ENCODE measurements at regions not wholly inside any gene's neighbourhood (a gene's known extent, or its start where the extent isn't known, plus 50 kb on each side); places are given as distances from the start of the nearest gene placed in this dataset.

GRCh38 chr15:98513428-98513986 is 134.8 kb upstream of the IGF1R start:
- Mint-ChIP-seq H3K9me3 (ENCODE audit: unreplicated experiment) (no peaks in the 10 kb centered on the region), H3K4me3 (ENCODE audit: unreplicated experiment) (no peak overlapping the region), H3K4me1 (ENCODE audit: insufficient read depth, unreplicated experiment) (no peaks in the 10 kb centered on the region), H3K27me3 (ENCODE audit: insufficient read depth, unreplicated experiment) (peaks cover 14% of the 10 kb centered on the region), H3K36me3 (ENCODE audit: insufficient read depth, unreplicated experiment) (peaks cover 6% of the 10 kb centered on the region), H3K27ac (ENCODE audit: low read depth, unreplicated experiment) (no peak overlapping the region)
- BruUV-seq (replicated peaks): no TSS peak
- CTCF ChIA-PET: interaction anchor here (0.6 to 1.3 kb wide), 3 partner anchors 9 to 53 kb away, joined by 3 read pairs; no protein-coding TSS in a partner anchor
- no peak for TF ChIP-seq CTCF (IDR thresholded peaks at IDR 0.05; ENCODE audit: unreplicated experiment)
- POLR2A ChIA-PET: interaction anchor here (0.7 to 1.1 kb wide), 2 partner anchors 383 to 1205 kb away, joined by 3 read pairs; no protein-coding TSS in a partner anchor
- intact Hi-C loops (cut with micrococcal nuclease): loop anchor here (10.0 kb wide), 1 partner anchor 261 kb away; no protein-coding TSS in a partner anchor
- no peak for DNase-seq (ENCODE audit: unreplicated experiment)

- POLR2A ChIA-PET: interaction anchor here (0.6 to 1.1 kb wide), 3 partner anchors 382 to 1205 kb away, joined by 3 read pairs; no protein-coding TSS in a partner anchor
- Mint-ChIP-seq H3K9me3 (ENCODE audit: unreplicated experiment) (no peaks in the 10 kb centered on the region), H3K4me1 (ENCODE audit: insufficient read depth, unreplicated experiment) (peaks cover 2% of the 10 kb centered on the region), H3K36me3 (ENCODE audit: insufficient read depth, unreplicated experiment) (peaks cover 6% of the 10 kb centered on the region), H3K27ac (ENCODE audit: low read depth, unreplicated experiment) (no peak overlapping the region), H3K4me3 (ENCODE audit: unreplicated experiment) (no peak overlapping the region), H3K27me3 (ENCODE audit: insufficient read depth, unreplicated experiment) (peaks cover 10% of the 10 kb centered on the region)
- no TSS peak for BruUV-seq (replicated peaks)
- no peak for TF ChIP-seq CTCF (IDR thresholded peaks at IDR 0.05; ENCODE audit: unreplicated experiment)
- CTCF ChIA-PET: interaction anchor here (0.6 to 1.4 kb wide), 5 partner anchors 8 to 562 kb away, joined by 3 to 5 read pairs (median 3); no protein-coding TSS in a partner anchor
- intact Hi-C loops (cut with micrococcal nuclease): loop anchor here (10.0 kb wide), 1 partner anchor 261 kb away; no protein-coding TSS in a partner anchor
- no peak for DNase-seq (ENCODE audit: unreplicated experiment)
Measured at GRCh38 chr15:98514034-98514622, 134.2 kb upstream of the IGF1R start.

GRCh38 chr15:98518823-98519561 is 129.3 kb upstream of the IGF1R start:
- ChIA-PET POLR2A (interaction anchor here (0.6 to 3.2 kb wide), 11 partner anchors 13 to 557 kb away, joined by 3 to 26 read pairs (median 3); partner anchors contain the start of gene IGF1R), CTCF (interaction anchor here (0.6 to 4.4 kb wide), 67 partner anchors 9 to 1425 kb away, joined by 3 to 58 read pairs (median 4); no protein-coding TSS in a partner anchor)
- no peaks in the 10 kb centered on the region for H3K36me3 Mint-ChIP-seq (ENCODE audit: insufficient read depth, unreplicated experiment)
- peak; percentile 53 for TF ChIP-seq CTCF (IDR thresholded peaks at IDR 0.05; ENCODE audit: unreplicated experiment)
- BruUV-seq (replicated peaks): no TSS peak
- no peak overlapping the region for H3K27ac Mint-ChIP-seq (ENCODE audit: low read depth, unreplicated experiment)
- H3K9me3 Mint-ChIP-seq (ENCODE audit: unreplicated experiment): no peaks in the 10 kb centered on the region
- peak; percentile 80 for DNase-seq (ENCODE audit: unreplicated experiment)
- H3K4me3 Mint-ChIP-seq (ENCODE audit: unreplicated experiment): no peak overlapping the region
- intact Hi-C loops (cut with micrococcal nuclease): loop anchor here (1.0 to 10.0 kb wide), 9 partner anchors 77 to 694 kb away; no protein-coding TSS in a partner anchor
- H3K27me3 Mint-ChIP-seq (ENCODE audit: insufficient read depth, unreplicated experiment): no peaks in the 10 kb centered on the region
- peaks cover 4% of the 10 kb centered on the region for H3K4me1 Mint-ChIP-seq (ENCODE audit: insufficient read depth, unreplicated experiment)
